H7 (cell line): ENCODE measurements at regions not wholly inside any gene's neighbourhood (a gene's known extent, or its start where the extent isn't known, plus 50 kb on each side); places are given as distances from the start of the nearest gene placed in this dataset.

Source experiments
- DNase-seq: peaks from one replicate; pipeline ENCODE4 v3.0.0; 2012
- H3K27me3 ChIP-seq: 2 replicates; pipeline ENCODE4 v1.6.0; 2011; ENCODE audit warnings: mild to moderate bottlenecking, low read length; ENCODE audit not compliant: control insufficient read depth, insufficient read depth
- H3K36me3 ChIP-seq: replicated peaks from 2 replicates; pipeline ENCODE4 v1.5.1; 2011; ENCODE audit warnings: low read length; ENCODE audit not compliant: control insufficient read depth, insufficient read depth
- H3K4me3 ChIP-seq: 2 replicates; pipeline ENCODE4 v1.5.1; 2011; ENCODE audit warnings: low read depth, mild to moderate bottlenecking, control low read depth, low read length, moderate library complexity; ENCODE audit not compliant: insufficient read depth

GRCh38 chr9:88805217-88805943, 185.9 kb upstream of the S1PR3 start:
- Histone ChIP-seq H3K4me3 (no peak overlapping the region), H3K27me3 (no peaks in the 10 kb centered on the region), H3K36me3 (no peaks in the 10 kb centered on the region)
- DNase-seq = no peak

DNA sequence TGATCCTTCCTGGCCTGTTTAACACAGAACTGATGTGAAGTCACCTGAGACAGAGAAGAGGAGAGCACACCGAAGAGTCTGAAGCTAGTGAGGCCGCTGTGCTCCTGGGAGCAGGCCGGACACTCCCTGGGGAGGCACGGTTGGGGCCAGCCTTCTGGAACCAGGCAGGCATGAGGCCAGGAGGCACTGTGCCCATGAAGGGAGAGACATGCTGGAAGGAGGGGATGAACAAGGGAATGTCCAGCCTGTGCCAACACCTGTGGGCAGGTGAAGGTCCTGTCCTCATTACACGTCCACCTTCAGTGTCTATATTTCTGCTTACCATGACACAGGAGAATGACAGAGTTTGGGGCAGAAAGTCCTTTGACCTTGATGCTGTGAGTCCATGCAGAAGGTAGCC, 183.8 kb upstream of the S1PR3 start:
- Histone ChIP-seq H3K4me3 (no peak overlapping the region), H3K36me3 (no peaks in the 10 kb centered on the region), H3K27me3 (no peaks in the 10 kb centered on the region)
- DNase-seq = no peak

GRCh38 chr9:88808019-88808656, 183.1 kb upstream of the S1PR3 start:
- no peaks in the 10 kb centered on the region for H3K27me3 ChIP-seq
- H3K36me3 ChIP-seq = no peaks in the 10 kb centered on the region
- DNase-seq = no peak
- H3K4me3 ChIP-seq = no peak overlapping the region

GRCh38 chr9:88808761-88809354, 182.4 kb upstream of the S1PR3 start:
- H3K27me3 ChIP-seq = no peaks in the 10 kb centered on the region
- no peak overlapping the region for H3K4me3 ChIP-seq
- DNase-seq = no peak
- H3K36me3 ChIP-seq = no peaks in the 10 kb centered on the region

DNA sequence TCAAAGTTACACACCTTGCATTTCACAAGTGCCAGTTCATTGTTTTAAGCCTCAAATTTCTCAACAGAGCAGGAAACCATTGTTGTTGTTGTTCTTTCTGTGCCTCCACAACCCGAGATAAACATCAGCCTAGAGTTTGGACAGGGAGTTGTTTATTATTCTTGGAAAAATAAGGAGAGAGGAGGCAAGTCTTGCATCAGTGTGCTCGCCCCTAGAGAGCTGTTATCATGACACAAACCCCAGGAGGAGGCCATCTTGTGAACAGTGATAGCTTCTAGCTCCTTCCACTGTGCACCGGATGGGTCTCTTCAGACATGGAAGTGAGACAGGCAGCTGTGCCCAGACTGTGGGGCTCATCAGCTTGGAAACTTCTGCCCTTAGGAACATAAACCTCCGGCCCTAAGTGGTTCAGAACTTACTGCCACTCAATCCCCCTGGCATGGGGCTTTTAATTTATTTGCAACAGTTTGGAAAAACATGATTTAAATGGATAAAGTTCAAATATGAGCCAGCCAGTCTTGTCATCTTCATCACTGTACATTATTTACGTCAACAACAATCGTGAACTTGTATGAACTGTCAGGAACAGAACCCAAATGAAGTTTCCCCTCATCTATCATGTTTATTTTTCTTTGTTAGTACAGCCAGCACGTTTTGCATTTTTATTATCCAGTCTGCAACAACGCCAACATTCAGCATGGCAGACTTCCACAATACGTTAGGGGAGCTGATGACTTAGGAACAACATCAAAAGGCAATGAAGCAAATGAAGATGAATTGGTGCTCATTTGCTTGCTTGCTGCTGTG, 181.7 kb upstream of the S1PR3 start:
- no peaks in the 10 kb centered on the region for H3K27me3 ChIP-seq
- no peak overlapping the region for H3K4me3 ChIP-seq
- no peak for DNase-seq

DNA sequence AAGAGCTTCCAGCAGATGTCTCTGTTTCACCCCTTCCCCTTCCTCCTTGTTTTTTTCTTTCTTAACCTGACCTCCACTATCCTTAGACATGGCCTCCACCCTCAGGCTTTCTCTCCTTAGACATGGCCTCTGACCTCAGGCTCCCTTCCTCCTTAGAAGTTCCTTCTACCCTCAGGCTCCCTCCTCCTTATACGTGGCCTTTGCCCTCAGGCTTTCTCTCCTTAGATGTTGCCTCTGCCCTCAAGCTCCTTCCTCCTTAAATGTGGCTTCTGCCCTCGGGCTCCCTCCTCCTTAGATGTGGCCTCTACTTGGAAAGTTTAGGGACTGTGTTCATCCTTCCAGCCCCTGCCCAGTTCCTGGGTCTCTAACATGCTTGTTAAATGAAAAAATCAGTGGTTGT, 180.4 kb upstream of the S1PR3 start:
- H3K36me3 ChIP-seq = no peaks in the 10 kb centered on the region
- H3K27me3 ChIP-seq = no peaks in the 10 kb centered on the region
- no peak for DNase-seq
- no peak overlapping the region for H3K4me3 ChIP-seq

More for the DNA sequence above, 181.7 kb upstream of the S1PR3 start:
- no peaks in the 10 kb centered on the region for H3K36me3 ChIP-seq

- DNase-seq = no peak
- Histone ChIP-seq H3K4me3 (no peak overlapping the region), H3K27me3 (no peaks in the 10 kb centered on the region), H3K36me3 (no peaks in the 10 kb centered on the region)
Measured at GRCh38 chr9:88811511-88811910, 179.8 kb upstream of the S1PR3 start.

DNA sequence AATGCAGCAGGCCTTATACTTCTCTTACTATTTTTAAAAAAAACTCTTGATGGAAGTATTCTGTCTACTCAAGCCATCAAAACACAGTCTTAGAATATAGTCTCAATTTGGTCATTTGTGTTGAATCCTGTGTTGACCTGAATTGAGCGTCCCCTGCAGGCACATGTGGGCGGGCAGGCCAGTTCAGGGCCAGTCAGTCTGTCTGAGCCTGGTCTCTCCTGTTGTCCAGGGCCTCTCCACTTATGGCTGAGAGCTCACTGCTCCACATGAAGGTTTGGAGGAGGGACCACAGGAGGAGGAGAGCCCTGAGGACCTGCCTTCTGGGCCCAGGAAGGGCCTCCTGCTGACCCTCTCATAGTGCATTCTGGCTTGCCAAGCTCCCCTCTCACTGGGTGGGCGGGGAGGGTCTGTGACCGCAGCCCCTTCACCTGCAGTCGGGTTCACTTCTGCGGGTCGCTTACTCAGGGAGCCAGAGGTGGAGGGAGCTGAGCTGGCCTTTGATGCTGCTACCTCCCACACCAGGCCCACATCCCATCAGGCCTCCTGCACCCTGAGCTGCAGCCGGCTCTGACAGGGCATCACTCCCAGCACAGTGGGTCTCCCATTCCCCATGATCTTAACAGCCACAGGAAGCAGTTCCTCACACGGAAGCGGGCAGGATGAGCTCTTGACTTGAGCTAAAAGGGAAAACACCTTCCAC, 178.2 kb upstream of the S1PR3 start:
- Histone ChIP-seq H3K27me3 (no peaks in the 10 kb centered on the region), H3K36me3 (no peaks in the 10 kb centered on the region), H3K4me3 (no peak overlapping the region)
- DNase-seq = peak; percentile 56

DNA sequence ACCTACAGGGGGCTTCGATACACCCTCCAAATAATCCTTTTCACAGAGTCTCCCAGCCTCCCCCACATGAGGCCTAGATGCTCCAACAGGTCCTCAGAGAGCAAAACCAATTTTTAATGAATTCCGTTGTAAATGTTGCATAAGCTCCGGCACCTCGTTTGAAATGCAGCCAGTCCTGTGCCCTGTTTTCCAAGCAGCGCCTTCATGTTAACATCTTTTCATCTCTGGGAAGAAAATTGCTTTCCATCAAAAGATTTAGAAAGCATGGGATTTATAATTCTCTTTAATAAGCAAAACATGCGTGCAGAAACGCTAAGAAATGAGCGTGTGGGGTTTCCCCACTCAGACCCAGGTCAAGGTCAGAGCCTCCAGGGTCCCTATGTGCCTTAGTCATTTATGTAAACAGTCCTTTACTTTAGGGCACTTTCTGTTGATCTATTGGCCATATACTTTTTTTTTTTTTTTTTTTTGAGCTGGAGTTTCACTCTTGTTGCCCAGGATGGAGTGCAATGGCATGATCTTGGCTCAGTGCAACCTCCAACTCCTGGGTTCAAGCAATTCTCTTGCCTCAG, 177.5 kb upstream of the S1PR3 start:
- Histone ChIP-seq H3K27me3 (no peaks in the 10 kb centered on the region), H3K4me3 (no peak overlapping the region), H3K36me3 (no peaks in the 10 kb centered on the region)
- no peak for DNase-seq

- H3K36me3 ChIP-seq = no peaks in the 10 kb centered on the region
- H3K27me3 ChIP-seq = no peaks in the 10 kb centered on the region
- DNase-seq = no peak
- H3K4me3 ChIP-seq = no peak overlapping the region
Measured at GRCh38 chr9:88814577-88814976, 176.7 kb upstream of the S1PR3 start.

GRCh38 chr9:88816141-88816540, 175.1 kb upstream of the S1PR3 start:
- H3K36me3 ChIP-seq = no peaks in the 10 kb centered on the region
- no peaks in the 10 kb centered on the region for H3K27me3 ChIP-seq
- DNase-seq = no peak

GRCh38 chr9:88816591-88816990, 174.7 kb upstream of the S1PR3 start:
- DNase-seq = no peak
- Histone ChIP-seq H3K27me3 (no peaks in the 10 kb centered on the region), H3K4me3 (no peak overlapping the region), H3K36me3 (no peaks in the 10 kb centered on the region)

More at GRCh38 chr9:88816141-88816540, 175.1 kb upstream of the S1PR3 start:
- no peak overlapping the region for H3K4me3 ChIP-seq

DNA sequence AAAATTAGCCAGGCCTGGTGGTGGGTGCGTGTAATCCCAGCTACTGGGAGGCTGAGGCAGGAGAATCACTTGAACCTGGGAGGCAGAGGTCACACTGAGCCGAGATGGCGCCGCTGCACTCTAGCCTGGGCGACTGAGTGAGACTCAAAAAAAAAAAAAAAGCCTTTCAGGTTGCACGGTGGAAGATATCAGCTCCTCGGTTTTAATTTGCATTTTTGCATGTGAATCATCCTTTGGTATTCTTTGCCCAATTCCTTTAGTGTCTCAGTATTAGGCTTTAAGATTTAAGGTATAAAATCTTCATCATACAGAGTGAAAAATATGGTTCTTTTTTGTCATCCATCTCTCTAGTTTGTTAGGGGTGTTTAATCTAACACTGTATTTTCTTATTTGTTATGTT, 173.6 kb upstream of the S1PR3 start:
- DNase-seq = no peak
- Histone ChIP-seq H3K27me3 (no peaks in the 10 kb centered on the region), H3K4me3 (no peak overlapping the region), H3K36me3 (no peaks in the 10 kb centered on the region)
